Medulla oblongata (tissue), 1 donor: ENCODE measurements at regions not wholly inside any gene's neighbourhood (a gene's known extent, or its start where the extent isn't known, plus 50 kb on each side); places are given as distances from the start of the nearest gene placed in this dataset.

Experiments used
- DNase-seq: peaks from one replicate; pipeline ENCODE4 v3.0.0-alpha.2; 2015; ENCODE audit errors: extremely low spot score

DNA sequence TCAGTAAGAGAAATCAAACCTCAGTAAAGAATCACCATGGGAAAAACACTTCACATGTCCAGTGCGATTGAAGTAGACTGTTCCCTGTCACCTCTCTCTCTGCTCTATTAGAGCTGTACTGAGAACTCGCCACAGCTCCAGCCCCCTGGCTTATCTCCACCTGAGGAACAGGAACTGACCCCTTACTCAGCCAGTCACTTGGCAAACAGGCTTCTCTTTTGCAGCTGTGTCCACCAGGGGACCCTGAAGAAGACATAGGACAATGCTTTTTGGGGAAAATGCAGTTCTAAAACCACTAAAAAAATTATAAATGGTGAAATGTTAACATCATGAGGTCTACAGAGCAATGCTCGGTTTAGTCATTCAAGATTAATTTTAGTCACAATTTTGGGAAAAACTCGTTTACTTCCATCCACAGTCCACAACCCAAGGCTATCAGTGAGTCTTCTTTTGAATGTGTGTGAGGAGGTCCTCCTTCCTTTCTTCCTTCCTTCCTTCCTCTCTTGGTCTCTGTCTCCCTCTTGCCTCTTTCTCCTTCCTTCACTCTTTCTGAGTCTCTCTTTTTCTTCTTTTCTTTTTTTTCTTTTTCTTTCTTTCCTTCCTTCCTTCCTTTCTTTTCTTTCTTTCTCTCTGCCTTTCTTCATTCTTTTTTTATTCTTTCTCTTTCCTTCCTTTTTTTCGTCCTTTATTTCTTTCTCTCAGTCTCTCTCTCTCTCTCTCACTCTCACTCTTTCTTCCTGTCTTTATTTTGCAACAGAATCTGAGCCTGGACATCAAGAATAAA, 1189.5 kb upstream of the TMEM132C start:
- no peak for DNase-seq

DNA sequence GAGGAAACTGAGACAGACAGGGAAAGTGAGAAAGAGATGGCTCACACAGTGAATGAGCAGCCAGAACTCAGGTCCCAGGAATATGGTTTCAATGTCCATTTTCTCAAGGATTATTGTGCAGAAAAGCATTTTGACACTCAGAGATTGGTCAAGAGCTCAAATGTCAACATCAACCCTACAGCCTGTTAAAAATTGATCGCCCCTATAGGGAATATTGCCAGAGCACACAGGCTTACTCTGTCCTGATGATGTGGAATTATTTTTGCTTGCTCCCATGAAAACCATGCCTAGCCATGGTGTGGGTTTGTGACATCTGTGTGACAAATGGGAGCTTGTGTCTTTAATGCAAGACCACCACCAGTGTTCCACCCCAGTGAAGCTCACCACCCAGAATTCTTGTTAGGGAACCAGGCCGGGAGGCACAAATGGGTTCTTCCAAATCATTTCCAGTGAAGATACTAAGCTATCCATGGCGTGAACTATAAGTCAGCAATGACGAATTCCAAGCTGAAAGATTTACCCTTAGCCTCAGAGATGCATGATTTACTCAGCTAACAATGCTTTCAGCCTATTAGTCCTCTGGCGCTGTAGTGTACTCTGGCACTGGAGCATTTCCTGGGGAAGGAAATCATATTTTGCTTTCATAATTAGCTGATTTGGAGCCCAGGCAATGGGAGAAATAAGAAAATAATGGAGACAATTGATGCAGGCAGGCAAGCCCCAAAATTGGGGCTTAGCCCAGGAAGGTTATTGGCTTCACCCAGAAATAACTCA, 1188.2 kb upstream of the TMEM132C start:
- no peak for DNase-seq

DNA sequence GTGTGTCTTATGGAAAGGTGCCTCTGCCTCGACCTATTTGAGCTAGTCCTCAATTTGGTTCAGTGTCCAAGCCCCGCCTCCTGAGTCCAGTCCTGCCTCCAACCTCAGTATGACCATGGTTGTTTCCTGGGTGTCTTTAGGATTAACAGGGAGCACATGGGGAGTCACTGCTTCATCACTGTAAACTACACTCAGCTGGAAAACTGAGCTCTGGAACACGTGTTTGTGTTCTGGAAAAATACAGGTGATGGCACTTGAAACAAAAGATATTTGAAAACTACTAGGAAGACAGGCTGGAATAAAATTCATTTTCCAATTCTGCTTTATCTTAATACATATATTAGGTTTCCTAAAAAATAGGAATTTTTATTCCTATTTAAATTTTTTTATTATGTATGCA, 1187.3 kb upstream of the TMEM132C start:
- no peak for DNase-seq

DNA sequence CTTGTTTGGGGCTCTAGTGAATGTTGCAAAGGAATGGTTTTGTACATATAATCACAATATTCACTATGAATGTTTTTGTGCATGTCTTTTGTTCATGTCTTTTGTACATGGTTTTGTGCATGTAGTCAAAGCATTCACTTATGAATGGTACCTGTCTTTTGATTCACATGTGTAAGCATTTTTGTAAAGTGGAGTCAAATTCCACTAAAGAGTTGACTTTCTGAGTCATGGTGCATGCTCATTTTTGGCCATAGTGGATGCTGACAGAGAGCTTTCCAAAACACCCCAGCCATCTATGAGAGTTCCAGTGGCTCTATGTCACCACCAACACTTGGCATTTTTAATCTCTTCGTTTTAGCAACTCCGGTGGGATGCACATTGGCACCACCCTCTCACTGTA, 1185.9 kb upstream of the TMEM132C start:
- DNase-seq: no peak

DNA sequence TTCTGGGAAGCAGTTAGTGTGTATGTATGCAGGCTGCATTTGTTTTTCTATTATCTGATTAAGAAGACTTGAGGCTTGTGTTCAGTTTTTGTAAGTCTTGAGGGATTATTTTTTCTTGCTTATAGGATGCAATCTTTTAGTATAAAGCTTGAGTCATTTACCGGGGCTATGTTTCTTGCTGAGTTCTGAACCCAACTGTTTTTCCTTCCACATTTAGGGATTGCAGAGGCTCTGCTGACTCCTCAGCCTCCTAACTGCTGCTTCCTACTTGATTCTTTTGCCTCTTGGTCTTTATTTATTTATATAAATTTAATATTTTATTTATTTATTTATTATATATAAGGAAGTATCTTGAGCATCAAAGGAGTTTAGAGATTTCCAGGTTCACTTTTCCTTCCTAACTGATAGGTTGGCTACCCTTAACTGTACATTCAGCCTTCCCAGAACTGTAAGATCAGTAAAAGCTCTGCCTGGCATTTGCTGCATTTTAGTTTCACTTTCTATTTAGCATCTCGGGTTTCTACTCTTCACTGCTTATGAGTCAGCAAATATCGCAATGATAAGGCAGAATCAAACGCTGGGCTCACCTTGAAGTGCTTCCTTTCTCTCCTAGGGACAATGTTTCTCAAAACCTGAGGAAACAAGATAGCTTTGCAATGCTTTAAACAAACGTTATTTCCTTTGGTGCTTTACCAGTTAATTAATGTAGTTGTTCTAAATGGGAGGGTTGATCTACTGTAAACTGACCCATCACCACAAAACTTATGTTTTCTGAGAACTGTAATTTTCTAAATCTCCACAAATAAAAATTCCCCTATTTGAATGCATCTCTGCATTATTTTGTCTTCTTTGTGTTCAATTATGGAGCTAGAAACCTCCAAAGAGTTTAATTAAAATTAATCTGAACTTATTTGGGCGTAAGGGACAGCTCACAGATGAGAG, 1183.7 kb upstream of the TMEM132C start:
- peak; percentile 77 for DNase-seq

DNA sequence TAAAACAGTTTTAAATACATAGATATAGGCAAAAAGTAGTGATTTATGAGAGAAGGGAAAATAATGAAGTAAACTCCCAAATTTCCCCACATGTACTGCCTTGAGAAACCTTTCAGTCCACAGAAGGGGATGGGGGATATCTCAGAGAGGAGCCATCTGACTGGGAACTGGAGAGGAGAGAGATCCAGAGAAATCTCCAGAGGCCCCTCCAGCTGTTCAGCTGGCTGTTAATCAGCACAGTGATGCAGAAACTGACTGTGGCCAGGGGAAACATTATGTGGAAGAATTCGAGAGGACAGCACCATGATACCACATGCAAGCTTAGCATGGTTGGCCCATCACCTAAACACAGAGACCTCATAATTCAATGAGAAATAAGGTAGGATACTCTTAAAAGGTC, 1165.9 kb upstream of the TMEM132C start:
- DNase-seq: no peak

DNA sequence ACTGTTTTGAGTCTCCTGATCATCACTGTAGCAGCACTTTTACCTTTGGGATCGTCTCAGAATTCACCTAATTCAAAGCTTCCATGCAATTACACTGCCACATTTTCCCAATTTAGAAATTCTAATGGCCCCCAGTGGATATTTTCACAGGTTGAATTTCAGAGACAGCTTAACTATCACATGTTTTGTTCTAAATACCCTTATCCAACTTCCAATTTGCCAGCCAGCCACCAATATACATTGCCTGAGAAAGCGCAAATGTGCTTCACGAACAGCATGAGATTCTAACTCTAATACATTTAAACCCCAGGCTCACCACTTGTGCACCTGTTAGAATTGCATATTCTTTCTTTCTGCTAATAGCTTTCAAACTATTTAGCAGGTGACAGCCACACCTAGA, 1160.9 kb upstream of the TMEM132C start:
- DNase-seq: no peak

DNA sequence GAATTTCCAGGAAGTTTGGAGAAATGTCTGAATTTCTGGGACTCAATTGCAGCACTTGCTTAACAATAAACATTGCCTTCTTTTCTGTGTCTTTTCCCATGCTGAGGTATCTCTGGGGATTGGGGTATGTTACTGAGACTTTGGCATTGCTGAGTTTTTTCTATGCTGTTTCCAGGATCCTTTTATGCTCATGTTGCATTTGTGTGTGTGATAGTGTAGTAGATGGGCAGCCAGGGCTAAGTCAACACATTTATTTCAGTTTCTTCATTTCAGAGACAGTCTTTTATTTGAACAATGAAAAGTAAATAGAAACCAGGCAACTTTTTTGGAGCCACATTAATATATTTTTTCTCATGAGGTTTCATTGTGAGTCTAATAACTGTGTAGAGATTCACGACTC, 1160.3 kb upstream of the TMEM132C start:
- DNase-seq: no peak

DNA sequence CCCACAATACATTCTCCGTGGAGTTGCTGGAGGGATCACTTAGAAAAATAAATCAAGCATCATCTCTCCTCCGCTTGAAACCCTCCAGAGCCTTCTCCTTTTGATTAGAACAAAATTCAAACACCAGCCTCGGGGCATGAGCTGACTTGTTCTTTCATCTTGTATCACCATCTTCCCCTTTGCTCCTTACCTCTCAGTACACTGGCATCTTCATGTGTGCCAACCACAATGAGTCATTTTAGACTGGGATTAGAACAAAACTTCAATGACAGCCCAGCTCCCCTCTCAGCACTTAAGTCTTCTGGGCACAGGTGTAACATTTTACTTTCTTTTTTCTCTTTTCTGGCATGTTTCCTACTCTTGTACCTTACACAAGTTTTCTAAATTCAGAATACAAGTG, 1159.2 kb upstream of the TMEM132C start:
- DNase-seq: no peak

DNA sequence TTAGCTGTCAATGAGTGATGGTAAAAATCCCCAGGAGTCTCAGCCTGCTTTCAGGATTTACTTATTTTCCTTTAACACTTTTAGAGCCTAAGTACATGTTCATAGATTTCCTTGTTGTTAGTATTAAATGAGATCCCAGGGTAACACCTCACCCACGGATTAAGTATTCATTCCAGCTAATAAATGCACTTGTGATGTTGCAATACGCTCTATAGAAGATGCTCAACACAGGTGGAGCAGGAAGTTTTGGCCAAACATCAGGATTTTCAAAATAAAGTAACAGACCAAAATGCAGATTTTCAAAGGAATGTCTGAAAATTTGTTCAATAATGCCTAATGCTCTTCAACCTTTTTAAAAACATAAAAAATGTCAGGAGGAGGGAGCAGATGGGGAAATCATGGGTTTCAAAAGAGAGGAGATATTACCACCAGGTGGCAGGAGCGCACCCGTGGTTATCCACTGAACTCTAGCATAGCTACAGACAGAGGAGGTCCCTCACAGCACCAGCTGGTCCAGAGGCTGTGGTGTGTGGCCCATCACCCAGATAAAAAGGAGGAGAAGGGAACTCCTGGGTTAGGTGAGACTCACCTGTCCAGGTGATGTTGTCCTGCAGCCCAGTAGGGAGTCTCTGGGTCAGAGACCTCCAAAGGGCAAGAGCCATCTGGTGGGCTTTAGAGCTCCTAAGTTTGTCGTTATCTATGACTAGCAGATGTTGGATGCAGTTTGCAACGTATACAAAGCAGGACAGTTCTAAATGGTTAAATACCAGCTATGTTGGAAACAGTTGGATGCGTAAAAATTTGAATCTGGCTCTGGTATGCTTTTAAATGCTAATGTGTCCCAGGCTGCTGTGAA, 1158.4 kb upstream of the TMEM132C start:
- DNase-seq: peak; percentile 72

DNA sequence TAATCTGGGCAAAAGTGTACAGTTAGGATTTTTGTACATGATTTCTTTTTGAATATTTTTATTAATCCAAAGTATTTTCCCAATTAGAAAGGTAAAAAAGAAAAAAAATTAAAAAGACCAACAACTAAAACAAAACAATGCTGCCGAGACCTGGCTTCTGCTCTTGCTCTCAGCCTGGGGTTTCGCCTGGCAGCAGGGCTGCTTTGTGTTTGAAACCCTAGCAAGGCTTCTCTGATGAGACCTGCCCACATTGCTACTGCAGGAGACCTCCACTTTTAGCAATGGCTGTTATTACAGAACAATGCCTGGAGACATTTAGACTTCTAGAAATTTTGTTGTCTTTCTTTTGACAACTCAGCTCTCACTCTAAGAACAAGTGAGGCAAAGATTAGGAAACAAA, 1153.0 kb upstream of the TMEM132C start:
- no peak for DNase-seq

DNA sequence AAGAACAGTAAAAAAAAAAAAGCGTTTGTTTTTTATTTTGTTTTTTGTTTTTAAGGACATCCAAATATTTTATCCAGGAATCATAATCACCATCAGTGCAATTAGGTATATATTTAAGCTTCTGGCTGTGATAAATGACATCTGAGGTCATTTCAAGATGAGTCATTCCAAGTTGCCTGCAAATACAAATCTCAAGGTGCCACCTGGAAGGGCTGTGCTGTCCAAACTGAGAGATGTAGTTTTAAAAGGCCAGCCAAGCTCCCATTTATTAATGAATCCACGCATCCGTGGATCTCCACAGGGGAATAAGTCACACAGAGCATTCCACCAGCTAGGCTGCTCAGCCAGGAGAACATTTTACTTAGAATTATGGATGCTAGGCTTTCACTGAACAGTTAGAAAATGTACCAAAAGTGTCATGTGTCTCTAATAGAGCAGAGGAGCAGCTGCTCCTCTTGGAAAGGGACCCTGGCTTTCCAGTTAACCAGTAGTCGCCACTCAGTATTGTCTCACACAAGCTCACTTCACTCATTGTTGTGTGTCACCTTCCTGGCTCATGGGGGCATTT, 1151.4 kb upstream of the TMEM132C start:
- no peak for DNase-seq

DNA sequence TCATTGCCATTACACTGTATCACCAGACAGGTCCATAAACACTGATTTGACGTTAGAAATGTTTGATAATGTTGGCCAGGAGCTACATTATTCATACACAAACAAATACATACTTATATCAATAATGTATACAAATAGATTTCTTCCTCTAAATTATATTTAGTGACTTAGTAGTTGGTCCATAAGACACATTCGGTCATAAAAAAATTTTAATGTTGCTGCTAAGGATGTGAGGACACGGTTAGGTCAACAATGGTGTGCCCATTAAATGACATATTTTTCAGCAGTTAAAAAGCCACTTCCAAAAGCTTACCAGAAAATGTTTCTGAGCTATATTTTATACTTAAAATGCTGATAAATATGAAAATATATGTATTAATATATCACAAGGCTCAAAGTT, 1148.7 kb upstream of the TMEM132C start:
- DNase-seq: no peak

DNA sequence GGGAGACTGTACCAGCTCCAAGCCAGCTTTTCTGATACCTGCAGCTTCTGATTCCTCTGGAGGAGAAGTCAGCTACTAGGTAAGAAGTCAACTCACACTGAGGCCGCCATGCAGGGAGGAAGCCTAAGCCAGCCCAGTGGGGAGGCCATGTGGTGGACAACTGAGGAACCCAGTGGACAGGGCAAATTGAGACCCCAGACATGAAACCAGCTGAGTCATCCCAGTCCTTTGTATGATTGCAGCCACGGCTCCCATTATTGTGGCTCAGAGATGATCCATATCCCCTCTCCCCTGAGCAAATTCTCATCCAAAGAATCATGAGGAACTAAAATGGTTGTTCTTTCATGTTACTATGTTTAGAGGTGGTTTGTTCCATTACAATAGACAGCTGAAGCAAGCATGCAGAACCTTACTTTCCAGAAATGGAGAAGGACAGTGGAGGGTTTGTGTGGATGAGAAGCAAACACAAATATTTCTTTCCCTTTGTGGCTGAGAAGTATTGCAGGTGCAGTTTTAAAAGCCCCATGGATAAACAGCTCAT, 1147.3 kb upstream of the TMEM132C start:
- DNase-seq: no peak

DNA sequence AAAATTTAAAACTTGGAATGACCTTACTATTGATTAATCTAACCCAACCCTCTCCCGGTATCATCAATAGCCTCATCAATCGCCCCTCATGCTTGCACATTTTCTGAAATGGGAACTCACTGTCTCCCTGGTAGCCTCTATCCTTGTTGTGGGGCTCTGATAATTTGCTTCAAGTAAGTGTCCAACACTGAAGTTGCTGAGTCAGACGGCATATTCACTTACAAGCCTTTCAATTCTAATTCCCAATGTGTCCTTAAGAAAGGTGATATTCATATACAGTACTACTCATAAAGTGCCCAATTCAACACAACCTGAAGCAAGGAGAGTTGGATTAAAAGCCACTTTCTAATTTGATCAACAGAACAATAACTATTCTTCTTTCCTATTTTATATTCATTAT, 1146.1 kb upstream of the TMEM132C start:
- DNase-seq: no peak

DNA sequence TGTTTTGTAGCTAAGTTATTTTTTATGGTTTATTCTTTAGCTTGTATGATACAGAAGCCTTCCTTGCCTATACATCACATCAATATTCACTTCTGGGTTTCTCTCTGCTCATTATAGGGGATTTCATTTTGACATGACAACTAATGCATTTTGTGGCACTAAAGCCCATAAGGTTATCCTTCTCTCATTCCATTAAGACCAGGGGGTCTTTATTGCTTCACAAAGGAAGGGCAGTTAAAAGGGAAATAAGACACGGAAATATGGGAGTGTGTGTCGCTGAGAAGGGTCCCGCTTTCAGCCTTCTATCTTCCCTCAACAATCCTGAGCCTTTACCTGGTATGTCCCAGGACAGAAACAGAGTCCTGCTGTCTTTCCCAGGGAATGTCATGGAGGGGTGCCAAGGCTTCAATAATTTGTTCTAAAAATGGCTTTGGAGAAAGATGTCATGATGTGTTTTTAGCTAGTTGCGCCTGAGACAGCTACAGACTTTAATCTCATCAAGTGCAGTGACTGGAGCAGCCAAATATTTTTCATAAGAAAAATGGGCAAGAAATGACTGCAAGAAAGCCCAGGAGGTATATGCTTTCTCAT, 1145.4 kb upstream of the TMEM132C start:
- no peak for DNase-seq

DNA sequence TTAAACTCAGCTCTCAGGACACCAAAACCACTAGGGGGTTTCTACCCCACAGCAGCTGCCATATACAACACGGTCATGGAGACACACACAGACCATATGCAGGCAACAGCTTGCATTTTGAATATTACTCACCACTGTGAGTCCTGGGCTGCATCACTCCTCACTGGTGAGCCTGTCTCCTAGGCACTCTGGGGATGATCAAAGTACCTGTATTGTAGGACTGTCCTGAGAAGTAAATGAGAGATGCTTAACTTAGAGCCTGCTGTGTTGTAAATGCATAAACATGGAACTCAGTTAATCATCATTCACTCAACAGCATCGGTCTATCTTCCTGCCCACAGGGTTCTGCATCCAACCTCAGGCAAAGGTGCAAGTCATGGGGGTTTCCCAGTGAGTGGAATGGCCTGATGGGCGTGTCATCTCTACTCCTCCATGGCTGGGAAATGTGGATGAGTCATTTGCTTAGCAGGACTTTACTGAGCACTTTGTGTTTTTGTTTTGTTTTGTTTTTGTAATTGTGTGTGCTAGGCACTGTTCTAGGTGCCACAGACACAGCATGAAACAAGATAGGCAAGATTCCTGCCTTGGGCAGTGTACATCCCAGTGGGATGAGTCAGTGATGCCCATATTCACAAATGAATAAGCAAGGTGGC, 1141.2 kb upstream of the TMEM132C start:
- no peak for DNase-seq

DNA sequence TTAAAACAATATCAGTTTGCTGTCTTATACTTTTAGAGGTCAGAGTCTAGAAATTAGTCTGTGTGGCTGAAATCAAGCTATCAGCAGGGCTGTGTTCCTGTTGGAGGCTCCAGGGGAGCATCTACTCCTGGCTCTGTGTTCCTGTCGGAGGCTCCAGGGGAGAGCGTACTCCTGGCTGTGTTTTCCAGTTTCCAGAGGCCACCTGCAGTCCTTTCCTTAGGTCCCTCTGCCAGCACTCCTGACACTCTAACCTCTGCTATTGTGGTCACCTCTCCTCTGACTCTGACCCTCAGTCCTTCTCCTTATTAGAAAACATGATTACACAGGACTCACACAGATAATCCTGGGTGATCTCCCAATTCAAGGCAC, 1140.7 kb upstream of the TMEM132C start:
- DNase-seq: no peak

DNA sequence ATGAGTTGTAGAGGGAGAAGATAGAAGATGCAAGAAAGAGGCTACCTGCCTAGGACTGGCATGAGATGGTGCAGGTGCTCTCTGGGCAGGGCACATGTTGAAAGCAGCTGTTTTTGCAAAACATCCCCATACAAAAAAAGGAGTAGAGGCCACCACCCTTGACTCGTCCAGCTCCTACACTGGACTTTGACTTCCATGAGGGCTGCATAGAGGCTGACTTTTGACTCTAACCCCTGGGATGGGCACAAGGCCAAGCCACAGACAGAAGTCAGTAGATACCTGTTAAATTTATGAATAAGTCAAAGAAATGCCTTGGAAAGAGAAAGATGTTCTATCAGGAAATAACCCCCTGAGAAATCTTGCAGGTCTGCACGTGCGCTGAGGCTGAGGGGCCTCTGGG, 1139.1 kb upstream of the TMEM132C start:
- no peak for DNase-seq
